Retinal pigment epithelial cell (primary cell): ENCODE measurements at regions not wholly inside any gene's neighbourhood (a gene's known extent, or its start where the extent isn't known, plus 50 kb on each side); places are given as distances from the start of the nearest gene placed in this dataset.

Experiments used
- DNase-seq: peaks from one replicate; pipeline ENCODE4 v3.0.0-alpha.2; 2010; ENCODE audit warnings: low read depth
- H3K4me3 ChIP-seq: 2 replicates; pipeline ENCODE4 v1.5.1; 2011; ENCODE audit warnings: mild to moderate bottlenecking, low read length, control low read depth, moderate library complexity
- CTCF ChIP-seq: conservative IDR thresholded peaks from 2 replicates; pipeline ENCODE4 v1.5.1; 2011; ENCODE audit warnings: low read depth, low read length, control low read depth, inconsistent platforms

GRCh38 chr9:135209852-135210251 is 122.4 kb downstream of the OLFM1 start:
- no peak for DNase-seq
- no peak overlapping the region for H3K4me3 ChIP-seq
- TF ChIP-seq CTCF: no peak

GRCh38 chr9:135210676-135211523 is 123.4 kb downstream of the OLFM1 start:
- H3K4me3 ChIP-seq: no peak overlapping the region
- no peak for TF ChIP-seq CTCF
- no peak for DNase-seq

- no peak overlapping the region for H3K4me3 ChIP-seq
- no peak for TF ChIP-seq CTCF
- DNase-seq: no peak
These were observed 124.0 kb downstream of the OLFM1 start for GRCh38 chr9:135211524-135211890.

GRCh38 chr9:135212961-135213360 is 125.5 kb downstream of the OLFM1 start:
- no peak for DNase-seq
- no peak for TF ChIP-seq CTCF
- H3K4me3 ChIP-seq: no peak overlapping the region

GRCh38 chr9:135213566-135213965 is 126.1 kb downstream of the OLFM1 start:
- no peak for TF ChIP-seq CTCF
- no peak overlapping the region for H3K4me3 ChIP-seq
- DNase-seq: no peak

- no peak for TF ChIP-seq CTCF
- H3K4me3 ChIP-seq: no peak overlapping the region
- DNase-seq: no peak
These were observed 126.7 kb downstream of the OLFM1 start for GRCh38 chr9:135214054-135214640.

GRCh38 chr9:135214706-135215105 is 127.2 kb downstream of the OLFM1 start:
- DNase-seq: no peak
- no peak for TF ChIP-seq CTCF
- H3K4me3 ChIP-seq: no peak overlapping the region
